Skeletal muscle satellite cell (primary cell): ENCODE measurements at regions not wholly inside any gene's neighbourhood (a gene's known extent, or its start where the extent isn't known, plus 50 kb on each side); places are given as distances from the start of the nearest gene placed in this dataset.

ENCODE experiments used
- H3K27me3 ChIP-seq: 2 replicates; pipeline ENCODE4 v1.7.0; 2013; ENCODE audit warnings: low read length; ENCODE audit not compliant: control insufficient read depth, insufficient read depth
- H3K36me3 ChIP-seq: 2 replicates; pipeline ENCODE4 v1.7.0; 2013; ENCODE audit warnings: mild to moderate bottlenecking, control low read depth, low read length; ENCODE audit not compliant: insufficient read depth
- H3K4me1 ChIP-seq: 2 replicates; pipeline ENCODE4 v1.7.0; 2013; ENCODE audit warnings: low read length; ENCODE audit not compliant: control insufficient read depth, insufficient read depth
- H3K4me2 ChIP-seq: 2 replicates; pipeline ENCODE4 v1.7.0; 2013; ENCODE audit warnings: mild to moderate bottlenecking, low read length
- H3K4me3 ChIP-seq: 2 replicates; pipeline ENCODE4 v1.7.0; 2013; ENCODE audit warnings: low read length
- H3K9ac ChIP-seq: 2 replicates; pipeline ENCODE4 v1.7.0; 2013; ENCODE audit warnings: mild to moderate bottlenecking, low read depth, low read length, moderate library complexity
- H3K9me3 ChIP-seq: replicated peaks from 2 replicates; pipeline ENCODE4 v1.7.0; 2013; ENCODE audit warnings: mild to moderate bottlenecking, control low read depth, low read length

GRCh38 chr22:47778160-47778658 lies 1015.8 kb downstream of the TBC1D22A start:
- Histone ChIP-seq H3K27me3 (no peaks in the 10 kb centered on the region), H3K9me3 (peaks cover 19% of the 10 kb centered on the region), H3K4me1 (no peaks in the 10 kb centered on the region), H3K9ac (no peak overlapping the region), H3K36me3 (no peaks in the 10 kb centered on the region), H3K4me3 (no peak overlapping the region), H3K4me2 (no peak overlapping the region)

GRCh38 chr22:47777426-47777825 lies 1015.0 kb downstream of the TBC1D22A start:
- no peaks in the 10 kb centered on the region for H3K36me3 ChIP-seq
- H3K9ac ChIP-seq, result no peak overlapping the region
- no peaks in the 10 kb centered on the region for H3K27me3 ChIP-seq
- no peak overlapping the region for H3K4me2 ChIP-seq
- H3K4me3 ChIP-seq, result no peak overlapping the region
- H3K4me1 ChIP-seq, result no peaks in the 10 kb centered on the region
- H3K9me3 ChIP-seq, result peaks cover 21% of the 10 kb centered on the region

- Histone ChIP-seq H3K4me2 (no peak overlapping the region), H3K9ac (no peak overlapping the region), H3K27me3 (no peaks in the 10 kb centered on the region), H3K9me3 (peaks cover 14% of the 10 kb centered on the region), H3K4me3 (no peak overlapping the region), H3K36me3 (no peaks in the 10 kb centered on the region), H3K4me1 (no peaks in the 10 kb centered on the region)
These were observed 1013.9 kb downstream of the TBC1D22A start for GRCh38 chr22:47776329-47776728.

GRCh38 chr22:47775686-47776085 lies 1013.2 kb downstream of the TBC1D22A start:
- Histone ChIP-seq H3K36me3 (no peaks in the 10 kb centered on the region), H3K9me3 (peaks cover 10% of the 10 kb centered on the region), H3K4me2 (no peak overlapping the region), H3K9ac (no peak overlapping the region), H3K4me1 (no peaks in the 10 kb centered on the region), H3K27me3 (no peaks in the 10 kb centered on the region), H3K4me3 (no peak overlapping the region)

GRCh38 chr22:47775191-47775590 lies 1012.7 kb downstream of the TBC1D22A start:
- Histone ChIP-seq H3K9ac (no peak overlapping the region), H3K4me2 (no peak overlapping the region), H3K36me3 (no peaks in the 10 kb centered on the region), H3K4me3 (no peak overlapping the region), H3K4me1 (no peaks in the 10 kb centered on the region), H3K27me3 (no peaks in the 10 kb centered on the region), H3K9me3 (peaks cover 10% of the 10 kb centered on the region)

GRCh38 chr22:47773635-47774034 lies 1011.2 kb downstream of the TBC1D22A start:
- Histone ChIP-seq H3K9me3 (peaks cover 10% of the 10 kb centered on the region), H3K4me1 (no peaks in the 10 kb centered on the region), H3K4me3 (no peak overlapping the region), H3K36me3 (no peaks in the 10 kb centered on the region), H3K4me2 (no peak overlapping the region), H3K27me3 (no peaks in the 10 kb centered on the region), H3K9ac (no peak overlapping the region)

- H3K9ac ChIP-seq, result no peak overlapping the region
- H3K36me3 ChIP-seq, result no peaks in the 10 kb centered on the region
- H3K27me3 ChIP-seq, result no peaks in the 10 kb centered on the region
- H3K4me1 ChIP-seq, result no peaks in the 10 kb centered on the region
- H3K4me3 ChIP-seq, result no peak overlapping the region
- no peak overlapping the region for H3K4me2 ChIP-seq
- peaks cover 10% of the 10 kb centered on the region for H3K9me3 ChIP-seq
These were observed 1010.4 kb downstream of the TBC1D22A start for GRCh38 chr22:47772864-47773263.

- Histone ChIP-seq H3K4me2 (no peak overlapping the region), H3K4me1 (no peaks in the 10 kb centered on the region), H3K9ac (no peak overlapping the region), H3K4me3 (no peak overlapping the region), H3K27me3 (no peaks in the 10 kb centered on the region), H3K36me3 (no peaks in the 10 kb centered on the region), H3K9me3 (peaks cover 14% of the 10 kb centered on the region)
These were observed 1007.2 kb downstream of the TBC1D22A start for GRCh38 chr22:47769652-47770051.

- H3K4me2 ChIP-seq, result no peak overlapping the region
- no peak overlapping the region for H3K9ac ChIP-seq
- peaks cover 15% of the 10 kb centered on the region for H3K9me3 ChIP-seq
- no peaks in the 10 kb centered on the region for H3K27me3 ChIP-seq
- H3K4me3 ChIP-seq, result no peak overlapping the region
- H3K36me3 ChIP-seq, result no peaks in the 10 kb centered on the region
- no peaks in the 10 kb centered on the region for H3K4me1 ChIP-seq
These were observed 1005.6 kb downstream of the TBC1D22A start for GRCh38 chr22:47768027-47768426.

- H3K9me3 ChIP-seq, result peaks cover 13% of the 10 kb centered on the region
- no peak overlapping the region for H3K9ac ChIP-seq
- no peaks in the 10 kb centered on the region for H3K27me3 ChIP-seq
- H3K4me3 ChIP-seq, result no peak overlapping the region
- H3K4me2 ChIP-seq, result no peak overlapping the region
- no peaks in the 10 kb centered on the region for H3K36me3 ChIP-seq
- H3K4me1 ChIP-seq, result no peaks in the 10 kb centered on the region
These were observed 1005.0 kb downstream of the TBC1D22A start for GRCh38 chr22:47767403-47767802.

- no peaks in the 10 kb centered on the region for H3K27me3 ChIP-seq
- no peak overlapping the region for H3K4me2 ChIP-seq
- no peak overlapping the region for H3K4me3 ChIP-seq
- H3K9me3 ChIP-seq, result peaks cover 16% of the 10 kb centered on the region
- H3K9ac ChIP-seq, result no peak overlapping the region
- no peaks in the 10 kb centered on the region for H3K4me1 ChIP-seq
- H3K36me3 ChIP-seq, result no peaks in the 10 kb centered on the region
These were observed 1003.3 kb downstream of the TBC1D22A start for GRCh38 chr22:47765757-47766156.

- H3K27me3 ChIP-seq, result no peaks in the 10 kb centered on the region
- H3K9ac ChIP-seq, result no peak overlapping the region
- peaks cover 20% of the 10 kb centered on the region for H3K9me3 ChIP-seq
- no peak overlapping the region for H3K4me3 ChIP-seq
- no peaks in the 10 kb centered on the region for H3K4me1 ChIP-seq
- no peaks in the 10 kb centered on the region for H3K36me3 ChIP-seq
- no peak overlapping the region for H3K4me2 ChIP-seq
These were observed 999.7 kb downstream of the TBC1D22A start for GRCh38 chr22:47762141-47762540.
